ENCODE measurements at regions not wholly inside any gene's neighbourhood (a gene's known extent, or its start where the extent isn't known, plus 50 kb on each side); places are given as distances from the start of the nearest gene placed in this dataset.

DNA sequence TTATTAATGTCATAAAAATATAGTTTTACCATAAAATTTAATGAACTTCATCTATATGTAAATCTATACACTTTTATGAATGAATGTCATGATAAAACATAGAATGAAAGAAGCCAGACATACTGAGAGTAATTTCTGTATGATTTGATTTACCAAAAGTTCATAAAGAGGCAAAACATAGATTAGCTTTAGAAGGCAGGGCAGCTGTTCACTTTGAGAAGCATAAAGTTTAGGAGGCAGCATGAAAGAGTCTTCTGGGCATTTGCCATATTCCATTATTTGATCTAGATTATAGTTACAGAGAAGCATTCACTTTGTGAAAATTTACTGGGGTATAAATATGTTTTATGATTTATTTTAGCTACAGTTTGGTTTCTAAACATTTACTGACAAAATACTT is 487.2 kb downstream of the ANKRD7 start:
- TF ChIP-seq, protein P1, sequence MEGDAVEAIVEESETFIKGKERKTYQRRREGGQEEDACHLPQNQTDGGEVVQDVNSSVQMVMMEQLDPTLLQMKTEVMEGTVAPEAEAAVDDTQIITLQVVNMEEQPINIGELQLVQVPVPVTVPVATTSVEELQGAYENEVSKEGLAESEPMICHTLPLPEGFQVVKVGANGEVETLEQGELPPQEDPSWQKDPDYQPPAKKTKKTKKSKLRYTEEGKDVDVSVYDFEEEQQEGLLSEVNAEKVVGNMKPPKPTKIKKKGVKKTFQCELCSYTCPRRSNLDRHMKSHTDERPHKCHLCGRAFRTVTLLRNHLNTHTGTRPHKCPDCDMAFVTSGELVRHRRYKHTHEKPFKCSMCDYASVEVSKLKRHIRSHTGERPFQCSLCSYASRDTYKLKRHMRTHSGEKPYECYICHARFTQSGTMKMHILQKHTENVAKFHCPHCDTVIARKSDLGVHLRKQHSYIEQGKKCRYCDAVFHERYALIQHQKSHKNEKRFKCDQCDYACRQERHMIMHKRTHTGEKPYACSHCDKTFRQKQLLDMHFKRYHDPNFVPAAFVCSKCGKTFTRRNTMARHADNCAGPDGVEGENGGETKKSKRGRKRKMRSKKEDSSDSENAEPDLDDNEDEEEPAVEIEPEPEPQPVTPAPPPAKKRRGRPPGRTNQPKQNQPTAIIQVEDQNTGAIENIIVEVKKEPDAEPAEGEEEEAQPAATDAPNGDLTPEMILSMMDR (IDR thresholded peaks at IDR 0.05; ENCODE audit: control extremely low read depth, extremely low read depth), result no peak
- Histone ChIP-seq H3K4me1 (ENCODE audit: control insufficient read depth in 5 of 5, insufficient read depth in 5 of 5, low read length in 5 of 5) (no peaks in the 10 kb centered on the region), H3K9ac (ENCODE audit: insufficient read depth in 1 of 2, low read length in 2 of 2) (no peak overlapping the region), H3K4me3 (no peak overlapping the region), H3K9me3 (ENCODE audit: control insufficient read depth in 4 of 4, insufficient read depth in 3 of 4, low read length in 3 of 4) (no peaks in the 10 kb centered on the region), H3K27ac (ENCODE audit: low read depth in 1 of 2, low read length in 1 of 2) (no peak overlapping the region), H3K36me3 (ENCODE audit: control insufficient read depth in 4 of 4, insufficient read depth in 4 of 4, low read length in 4 of 4) (no peaks in the 10 kb centered on the region), H3K27me3 (ENCODE audit: control insufficient read depth in 3 of 3, insufficient read depth in 3 of 3, low read length in 2 of 3) (no peaks in the 10 kb centered on the region)
- ATAC-seq (ENCODE audit: insufficient read depth, low FRiP score) (no peak), DNase-seq (peak in 2 of 3 donors; percentile 6 to 24)

DNA sequence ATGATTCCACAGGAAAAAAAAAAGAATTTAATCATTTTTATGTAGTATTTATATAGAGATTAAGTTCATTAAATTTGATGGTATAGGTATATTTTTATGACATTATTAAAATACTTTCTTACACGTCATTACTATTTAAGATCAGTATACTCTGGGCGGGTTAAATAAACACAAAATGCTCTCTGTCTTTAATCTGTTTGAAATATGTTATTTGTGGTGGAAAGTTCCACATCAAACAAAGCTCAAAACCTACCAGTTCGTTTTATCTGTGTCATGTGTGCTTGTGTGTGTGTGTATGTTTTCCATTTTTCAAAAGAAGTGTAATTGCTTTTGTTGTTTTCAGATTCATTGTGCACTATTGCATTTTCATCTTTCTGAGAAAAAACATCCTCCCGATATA is 488.5 kb downstream of the ANKRD7 start:
- no peak for DNase-seq
- no peaks in the 10 kb centered on the region for H3K9me3 ChIP-seq (ENCODE audit: control insufficient read depth in 4 of 4, insufficient read depth in 3 of 4, low read length in 3 of 4)
- H3K9ac ChIP-seq (ENCODE audit: insufficient read depth in 1 of 2, low read length in 2 of 2), result no peak overlapping the region
- ATAC-seq (ENCODE audit: insufficient read depth, low FRiP score), result no peak
- no peaks in the 10 kb centered on the region for H3K4me1 ChIP-seq (ENCODE audit: control insufficient read depth in 5 of 5, insufficient read depth in 5 of 5, low read length in 5 of 5)
- no peak overlapping the region for H3K27ac ChIP-seq (ENCODE audit: low read depth in 1 of 2, low read length in 1 of 2)
- TF ChIP-seq, protein P1 (IDR thresholded peaks at IDR 0.05; ENCODE audit: control extremely low read depth, extremely low read depth), result no peak
- no peaks in the 10 kb centered on the region for H3K27me3 ChIP-seq (ENCODE audit: control insufficient read depth in 3 of 3, insufficient read depth in 3 of 3, low read length in 2 of 3)
- H3K4me3 ChIP-seq, result no peak overlapping the region
- no peaks in the 10 kb centered on the region for H3K36me3 ChIP-seq (ENCODE audit: control insufficient read depth in 4 of 4, insufficient read depth in 4 of 4, low read length in 4 of 4)
- WGBS, 2 donors, result 61 to 78% methylated on average over 4 of the region's 4 CpGs

DNA sequence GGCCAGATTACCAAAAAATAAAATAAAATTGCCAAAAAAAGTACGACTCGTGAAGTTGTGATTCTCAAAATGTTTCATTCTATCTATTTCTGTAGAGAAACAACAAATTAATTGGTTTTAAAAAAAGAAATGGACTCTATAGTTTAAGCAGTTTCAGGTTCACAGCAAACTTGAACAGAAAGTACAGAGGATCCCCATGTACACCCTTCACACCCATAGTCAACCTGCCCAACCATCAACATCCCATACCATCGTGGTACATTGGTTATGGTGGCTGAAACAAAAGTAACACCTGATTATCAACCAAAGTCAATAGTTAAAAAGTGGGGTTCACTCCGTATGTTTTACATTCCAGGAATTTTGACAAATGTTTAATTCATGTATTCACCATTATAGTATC is 496.1 kb downstream of the ANKRD7 start:
- Histone ChIP-seq H3K9me3 (ENCODE audit: control insufficient read depth in 4 of 4, insufficient read depth in 3 of 4, low read length in 3 of 4) (no peaks in the 10 kb centered on the region), H3K27ac (ENCODE audit: low read depth in 1 of 2, low read length in 1 of 2) (no peak overlapping the region), H3K36me3 (ENCODE audit: control insufficient read depth in 4 of 4, insufficient read depth in 4 of 4, low read length in 4 of 4) (no peaks in the 10 kb centered on the region), H3K4me3 (no peak overlapping the region), H3K9ac (ENCODE audit: insufficient read depth in 1 of 2, low read length in 2 of 2) (no peak overlapping the region), H3K4me1 (ENCODE audit: control insufficient read depth in 5 of 5, insufficient read depth in 5 of 5, low read length in 5 of 5) (no peaks in the 10 kb centered on the region), H3K27me3 (ENCODE audit: control insufficient read depth in 3 of 3, insufficient read depth in 3 of 3, low read length in 2 of 3) (no peaks in the 10 kb centered on the region)
- WGBS, 2 donors, result 64 to 74% methylated on average over 4 of the region's 4 CpGs
- ATAC-seq (ENCODE audit: insufficient read depth, low FRiP score), result no peak
- TF ChIP-seq, protein P1 (IDR thresholded peaks at IDR 0.05; ENCODE audit: control extremely low read depth, extremely low read depth), result no peak
- no peak for DNase-seq

DNA sequence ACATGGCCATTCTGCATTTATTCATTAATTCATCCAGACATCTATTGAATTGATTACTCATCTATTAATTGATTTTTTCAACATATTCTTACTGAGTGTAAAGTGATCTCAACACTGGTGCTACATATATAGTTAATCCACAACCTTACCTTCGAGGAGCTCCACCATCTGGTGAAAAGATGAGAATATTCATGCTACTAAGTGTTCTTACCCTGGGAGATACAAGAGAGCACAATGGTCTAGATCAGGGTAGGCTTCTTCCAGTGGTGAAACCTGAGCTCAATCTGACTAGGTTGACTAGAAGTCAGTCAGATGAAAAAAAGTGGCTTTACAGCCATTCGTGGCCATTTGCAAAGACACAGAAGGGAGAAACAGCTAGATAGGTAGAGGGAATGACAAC is 507.4 kb downstream of the ANKRD7 start:
- Histone ChIP-seq H3K27ac (ENCODE audit: low read depth in 1 of 2, low read length in 1 of 2) (no peak overlapping the region), H3K4me3 (no peak overlapping the region), H3K4me1 (ENCODE audit: control insufficient read depth in 5 of 5, insufficient read depth in 5 of 5, low read length in 5 of 5) (no peaks in the 10 kb centered on the region), H3K9me3 (ENCODE audit: control insufficient read depth in 4 of 4, insufficient read depth in 3 of 4, low read length in 3 of 4) (peaks cover 0 to 6% (median 2%) of the 10 kb centered on the region in 4 donors), H3K36me3 (ENCODE audit: control insufficient read depth in 4 of 4, insufficient read depth in 4 of 4, low read length in 4 of 4) (no peaks in the 10 kb centered on the region), H3K27me3 (ENCODE audit: control insufficient read depth in 3 of 3, insufficient read depth in 3 of 3, low read length in 2 of 3) (no peaks in the 10 kb centered on the region), H3K9ac (ENCODE audit: insufficient read depth in 1 of 2, low read length in 2 of 2) (no peak overlapping the region)
- no peak for ATAC-seq (ENCODE audit: insufficient read depth, low FRiP score)
- TF ChIP-seq, protein P1 (IDR thresholded peaks at IDR 0.05; ENCODE audit: control extremely low read depth, extremely low read depth), result no peak
- WGBS, 2 donors, result 29 to 45% methylated on average over 2 of the region's 2 CpGs
- no peak for DNase-seq
